ENCODE measurements at regions not wholly inside any gene's neighbourhood (a gene's known extent, or its start where the extent isn't known, plus 50 kb on each side); places are given as distances from the start of the nearest gene placed in this dataset.

DNA sequence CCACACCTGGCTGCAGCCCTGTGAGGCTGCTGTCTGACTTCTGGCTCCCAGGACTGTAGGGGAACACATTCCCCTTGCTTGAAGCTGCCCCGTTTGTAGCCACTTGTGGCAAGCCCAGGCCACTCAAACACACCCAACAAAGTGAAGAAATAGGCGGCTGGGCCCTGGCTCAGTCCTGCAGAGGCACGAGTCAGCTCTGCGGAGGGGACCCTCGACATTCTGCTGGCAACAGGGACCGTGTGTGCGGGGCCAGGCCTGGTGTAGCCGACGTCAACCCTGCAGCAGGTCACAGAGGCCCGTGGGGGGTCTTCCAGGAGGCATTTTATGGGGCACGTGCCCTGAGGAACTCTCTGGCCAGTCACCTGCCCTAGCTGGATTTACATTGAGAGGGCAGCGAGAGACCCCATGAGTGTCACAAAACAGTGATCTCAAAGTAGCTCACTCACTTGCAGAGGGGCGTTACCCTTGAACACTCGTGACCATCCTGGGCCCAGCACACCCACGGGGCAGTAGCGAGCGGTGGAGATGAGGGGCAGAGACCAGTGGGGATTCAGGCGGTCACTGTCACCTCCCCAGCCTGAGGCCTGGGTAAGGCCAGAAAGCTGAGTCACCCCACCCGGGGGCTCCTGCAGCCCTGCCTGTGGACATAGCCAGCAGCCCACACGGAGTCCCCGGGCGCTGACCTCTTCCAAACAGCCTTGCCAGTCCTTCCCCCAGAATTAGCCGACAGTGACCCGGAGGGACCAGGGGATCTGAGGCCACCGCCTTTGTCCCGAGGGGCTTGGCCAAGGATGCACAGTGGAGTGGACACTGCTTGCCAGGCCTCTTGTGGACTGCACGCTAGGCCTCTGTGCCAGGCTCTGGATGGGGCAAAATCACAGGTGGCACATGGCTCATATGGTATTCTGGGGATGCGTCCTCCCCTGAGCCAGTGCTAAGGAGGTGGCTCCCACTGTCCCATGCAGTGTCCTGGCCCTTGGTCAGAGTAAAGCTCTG lies 139.5 kb downstream of the CTTN start:
- Histone ChIP-seq H3K27me3 (ENCODE audit: insufficient read depth, poor library complexity, severe bottlenecking) (no peaks in the 10 kb centered on the region), H3K36me3 (ENCODE audit: low read depth) (no peaks in the 10 kb centered on the region), H3K9me3 (ENCODE audit: severe bottlenecking) (no peaks in the 10 kb centered on the region), H3K4me3 (ENCODE audit: severe bottlenecking) (no peak overlapping the region), H3K4me1 (ENCODE audit: insufficient read depth, poor library complexity, severe bottlenecking) (no peaks in the 10 kb centered on the region), H3K27ac (ENCODE audit: poor library complexity, severe bottlenecking) (no peak overlapping the region)
- peak; percentile 44 for DNase-seq (ENCODE audit: low spot score)
- ATAC-seq (ENCODE audit: low read depth): no peak
- TF ChIP-seq, protein P1, sequence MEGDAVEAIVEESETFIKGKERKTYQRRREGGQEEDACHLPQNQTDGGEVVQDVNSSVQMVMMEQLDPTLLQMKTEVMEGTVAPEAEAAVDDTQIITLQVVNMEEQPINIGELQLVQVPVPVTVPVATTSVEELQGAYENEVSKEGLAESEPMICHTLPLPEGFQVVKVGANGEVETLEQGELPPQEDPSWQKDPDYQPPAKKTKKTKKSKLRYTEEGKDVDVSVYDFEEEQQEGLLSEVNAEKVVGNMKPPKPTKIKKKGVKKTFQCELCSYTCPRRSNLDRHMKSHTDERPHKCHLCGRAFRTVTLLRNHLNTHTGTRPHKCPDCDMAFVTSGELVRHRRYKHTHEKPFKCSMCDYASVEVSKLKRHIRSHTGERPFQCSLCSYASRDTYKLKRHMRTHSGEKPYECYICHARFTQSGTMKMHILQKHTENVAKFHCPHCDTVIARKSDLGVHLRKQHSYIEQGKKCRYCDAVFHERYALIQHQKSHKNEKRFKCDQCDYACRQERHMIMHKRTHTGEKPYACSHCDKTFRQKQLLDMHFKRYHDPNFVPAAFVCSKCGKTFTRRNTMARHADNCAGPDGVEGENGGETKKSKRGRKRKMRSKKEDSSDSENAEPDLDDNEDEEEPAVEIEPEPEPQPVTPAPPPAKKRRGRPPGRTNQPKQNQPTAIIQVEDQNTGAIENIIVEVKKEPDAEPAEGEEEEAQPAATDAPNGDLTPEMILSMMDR (IDR thresholded peaks at IDR 0.05; ENCODE audit: poor library complexity, severe bottlenecking): no peak

DNA sequence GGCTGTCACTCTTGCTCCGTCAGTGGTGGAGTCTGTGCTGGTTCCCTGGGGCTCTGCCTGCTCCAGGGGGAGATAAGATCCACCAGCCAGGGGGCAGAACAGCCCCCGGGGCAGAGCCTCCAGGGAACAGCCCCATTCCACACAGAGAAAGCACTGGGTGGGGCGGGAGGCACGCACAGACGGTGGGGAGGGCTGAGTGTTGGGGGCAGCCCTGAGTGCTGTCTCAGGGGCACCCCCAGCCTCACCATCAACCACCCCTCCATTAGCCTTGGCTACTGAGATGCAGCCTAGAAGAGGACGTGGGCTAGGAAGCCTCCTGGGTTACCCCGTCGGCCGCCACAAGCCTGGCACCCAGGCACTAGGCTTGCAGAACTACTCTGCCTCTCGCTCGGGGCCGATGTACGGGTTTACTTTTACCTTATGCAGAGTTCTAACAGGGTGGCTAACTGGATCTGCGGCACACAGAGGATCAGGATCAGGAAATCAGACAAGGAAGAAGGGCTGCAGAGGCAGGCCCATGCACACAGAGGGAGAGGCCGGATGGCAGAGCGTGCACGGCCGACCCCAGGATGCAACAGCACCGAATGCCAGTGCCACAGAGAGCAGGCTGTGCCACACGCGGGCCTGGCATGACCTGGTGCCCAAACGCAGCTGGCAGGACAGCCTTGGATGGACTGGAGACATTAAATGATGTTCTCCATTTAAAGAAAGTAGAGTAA lies 140.5 kb downstream of the CTTN start:
- TF ChIP-seq, protein P1 (IDR thresholded peaks at IDR 0.05; ENCODE audit: poor library complexity, severe bottlenecking): no peak
- Histone ChIP-seq H3K27ac (ENCODE audit: poor library complexity, severe bottlenecking) (no peak overlapping the region), H3K36me3 (ENCODE audit: low read depth) (no peaks in the 10 kb centered on the region), H3K4me1 (ENCODE audit: insufficient read depth, poor library complexity, severe bottlenecking) (no peaks in the 10 kb centered on the region), H3K4me3 (ENCODE audit: severe bottlenecking) (no peak overlapping the region), H3K27me3 (ENCODE audit: insufficient read depth, poor library complexity, severe bottlenecking) (no peaks in the 10 kb centered on the region), H3K9me3 (ENCODE audit: severe bottlenecking) (no peaks in the 10 kb centered on the region)
- no peak for ATAC-seq (ENCODE audit: low read depth)
- DNase-seq (ENCODE audit: low spot score): peak; percentile 39

DNA sequence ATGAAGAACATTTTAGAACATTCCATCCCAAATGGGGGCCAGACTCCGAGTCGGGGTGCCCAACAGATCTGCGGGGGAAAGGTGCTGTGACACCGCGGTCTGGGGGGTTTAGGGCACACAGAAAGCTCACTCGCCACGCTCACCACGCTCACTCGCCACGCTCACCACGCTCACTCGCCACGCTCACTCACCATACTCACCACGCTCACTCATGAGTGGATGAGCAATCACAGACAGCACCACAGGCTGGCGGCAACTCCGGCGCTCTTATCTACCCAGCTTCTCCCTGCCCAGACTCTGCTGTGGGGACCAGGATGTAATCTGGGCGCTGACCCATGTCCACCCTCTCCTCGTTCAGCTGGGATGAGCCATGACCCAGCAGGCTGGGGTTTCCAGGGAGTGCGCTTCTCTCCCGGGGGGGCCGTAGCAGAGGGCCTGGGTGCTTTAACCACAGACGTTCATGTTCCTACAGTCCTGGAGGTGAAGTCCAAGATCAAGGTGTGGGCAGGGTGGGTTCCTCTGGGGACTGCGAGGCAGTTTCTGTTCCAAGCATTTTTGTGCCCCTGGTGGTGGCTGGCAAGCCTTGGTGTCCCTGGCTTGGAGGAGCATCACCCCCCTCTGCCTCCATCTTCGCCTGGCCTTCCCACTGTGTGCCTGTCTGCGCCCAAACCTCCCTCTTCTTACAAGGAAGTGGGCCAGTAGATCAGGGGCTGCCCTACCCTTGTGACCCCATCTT lies 141.2 kb downstream of the CTTN start:
- H3K9me3 ChIP-seq (ENCODE audit: severe bottlenecking): no peaks in the 10 kb centered on the region

DNA sequence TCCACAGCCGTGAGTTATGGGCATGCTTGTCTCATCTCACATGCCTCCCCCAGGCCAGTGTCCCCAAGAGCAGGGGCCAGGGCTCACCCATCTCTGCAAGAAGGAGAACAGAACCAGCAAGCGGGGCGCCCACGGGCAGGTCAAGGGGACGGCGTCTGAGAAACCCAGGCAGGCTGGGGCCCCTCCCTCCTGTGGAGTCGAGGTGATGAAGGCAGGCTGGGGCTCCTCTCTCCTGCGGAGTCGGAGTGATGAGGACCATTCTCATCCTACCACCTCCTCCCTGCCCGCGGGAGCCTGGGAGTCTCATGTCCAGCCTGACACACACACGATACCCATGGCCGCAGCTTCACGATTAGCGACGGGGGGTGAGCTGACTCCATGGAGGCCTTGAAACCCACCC lies 141.9 kb downstream of the CTTN start:
- Histone ChIP-seq H3K9me3 (ENCODE audit: severe bottlenecking) (no peaks in the 10 kb centered on the region), H3K27ac (ENCODE audit: poor library complexity, severe bottlenecking) (no peak overlapping the region), H3K27me3 (ENCODE audit: insufficient read depth, poor library complexity, severe bottlenecking) (no peaks in the 10 kb centered on the region), H3K4me3 (ENCODE audit: severe bottlenecking) (no peak overlapping the region), H3K36me3 (ENCODE audit: low read depth) (no peaks in the 10 kb centered on the region), H3K4me1 (ENCODE audit: insufficient read depth, poor library complexity, severe bottlenecking) (no peaks in the 10 kb centered on the region)
- ATAC-seq (ENCODE audit: low read depth) (no peak), DNase-seq (ENCODE audit: low spot score) (peak; percentile 47)
- TF ChIP-seq, protein P1 (IDR thresholded peaks at IDR 0.05; ENCODE audit: poor library complexity, severe bottlenecking): no peak

More for the DNA sequence above, 141.2 kb downstream of the CTTN start:
- TF ChIP-seq, protein P1 (IDR thresholded peaks at IDR 0.05; ENCODE audit: poor library complexity, severe bottlenecking): no peak
- no peaks in the 10 kb centered on the region for H3K4me1 ChIP-seq (ENCODE audit: insufficient read depth, poor library complexity, severe bottlenecking)
- no peak for ATAC-seq (ENCODE audit: low read depth)
- H3K27ac ChIP-seq (ENCODE audit: poor library complexity, severe bottlenecking): no peak overlapping the region
- DNase-seq (ENCODE audit: low spot score): peak; percentile 42
- no peak overlapping the region for H3K4me3 ChIP-seq (ENCODE audit: severe bottlenecking)
- H3K36me3 ChIP-seq (ENCODE audit: low read depth): no peaks in the 10 kb centered on the region
- H3K27me3 ChIP-seq (ENCODE audit: insufficient read depth, poor library complexity, severe bottlenecking): no peaks in the 10 kb centered on the region

Measured in RWPE2 (cell line).